ENCODE measurements at regions not wholly inside any gene's neighbourhood (a gene's known extent, or its start where the extent isn't known, plus 50 kb on each side); places are given as distances from the start of the nearest gene placed in this dataset.

GRCh38 chr9:84216151-84216550 is 124.4 kb downstream of the SLC28A3 start:
- no peaks in the 10 kb centered on the region for H3K27me3 Mint-ChIP-seq (ENCODE audit: low read depth)
- H3K36me3 Mint-ChIP-seq (ENCODE audit: low read depth): no peaks in the 10 kb centered on the region
- H3K9me3 Mint-ChIP-seq: peaks cover 10% of the 10 kb centered on the region
- no peak for DNase-seq (ENCODE audit: low read depth, low spot score)
- H3K4me3 Mint-ChIP-seq: no peak overlapping the region
- peaks cover 5% of the 10 kb centered on the region for H3K4me1 Mint-ChIP-seq
- peak overlapping the region; percentile 45 for H3K27ac Mint-ChIP-seq (ENCODE audit: unreplicated experiment)
- no peak for TF ChIP-seq CTCF (conservative IDR thresholded peaks at IDR 0.05)

DNA sequence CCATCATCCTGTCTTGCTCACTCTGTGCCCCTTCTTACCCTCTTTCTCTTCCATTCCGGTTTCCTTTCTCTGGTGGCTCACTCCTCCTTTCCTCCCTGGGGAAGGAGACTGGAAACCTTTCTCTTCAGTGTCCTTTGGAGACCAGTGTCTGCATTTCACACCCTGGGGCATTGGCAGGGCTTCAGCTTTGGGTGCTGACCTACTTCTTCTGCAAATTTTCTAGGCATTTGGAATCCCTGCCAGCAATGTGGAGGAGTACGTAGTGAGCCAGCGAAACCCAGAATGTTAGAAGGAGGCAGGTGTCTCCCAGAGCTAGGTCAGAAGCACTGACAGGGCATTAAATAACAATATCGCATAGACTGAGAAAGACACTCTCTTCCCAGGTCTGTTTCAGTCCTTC is 122.2 kb downstream of the SLC28A3 start:
- no peaks in the 10 kb centered on the region for H3K27me3 Mint-ChIP-seq (ENCODE audit: low read depth)
- H3K27ac Mint-ChIP-seq (ENCODE audit: unreplicated experiment): peak overlapping the region; percentile 47

GRCh38 chr9:84224246-84224645 is 116.3 kb downstream of the SLC28A3 start:
- H3K27ac Mint-ChIP-seq (ENCODE audit: unreplicated experiment): no peak overlapping the region
- H3K27me3 Mint-ChIP-seq (ENCODE audit: low read depth): no peaks in the 10 kb centered on the region
- peaks cover 7% of the 10 kb centered on the region for H3K9me3 Mint-ChIP-seq
- no peak for DNase-seq (ENCODE audit: low read depth, low spot score)
- no peaks in the 10 kb centered on the region for H3K36me3 Mint-ChIP-seq (ENCODE audit: low read depth)
- H3K4me3 Mint-ChIP-seq: no peak overlapping the region
- H3K4me1 Mint-ChIP-seq: peaks cover 25% of the 10 kb centered on the region
- no peak for TF ChIP-seq CTCF (conservative IDR thresholded peaks at IDR 0.05)

More for the DNA sequence above, 122.2 kb downstream of the SLC28A3 start:
- H3K9me3 Mint-ChIP-seq: peaks cover 13% of the 10 kb centered on the region
- H3K4me1 Mint-ChIP-seq: peaks cover 5% of the 10 kb centered on the region
- no peak for DNase-seq (ENCODE audit: low read depth, low spot score)
- no peak for TF ChIP-seq CTCF (conservative IDR thresholded peaks at IDR 0.05)
- no peaks in the 10 kb centered on the region for H3K36me3 Mint-ChIP-seq (ENCODE audit: low read depth)
- no peak overlapping the region for H3K4me3 Mint-ChIP-seq
